BLaER1 treated with 17β-estradiol and CSF1 and Interleukin-3, amounts not matched to agents 10 nM and 100 nM (cell line): ENCODE measurements at regions not wholly inside any gene's neighbourhood (a gene's known extent, or its start where the extent isn't known, plus 50 kb on each side); places are given as distances from the start of the nearest gene placed in this dataset.

Experiments
- H3K27ac ChIP-seq, 11 experiments: shearing (Covaris generic); formaldehyde crosslinking; 2 replicates each; pipeline ENCODE4 v1.8.1; 2022
- H3K27me3 ChIP-seq, 11 experiments: shearing (Covaris generic); formaldehyde crosslinking; 2 replicates each; pipeline ENCODE4 v1.8.1; 2022
- H3K36me3 ChIP-seq, 11 experiments: shearing (Covaris generic); formaldehyde crosslinking; 2 replicates each; pipeline ENCODE4 v1.8.1; 2022
- H3K4me1 ChIP-seq, 10 experiments: shearing (Covaris generic); formaldehyde crosslinking; 2 replicates each; pipeline ENCODE4 v1.8.1; 2022
- H3K4me2 ChIP-seq, 11 experiments: shearing (Covaris generic); formaldehyde crosslinking; 2 replicates each; pipeline ENCODE4 v1.8.1; 2022
- H3K4me3 ChIP-seq, 10 experiments: shearing (Covaris generic); formaldehyde crosslinking; 2 replicates each; pipeline ENCODE4 v1.8.1; 2022
- H3K9ac ChIP-seq, 11 experiments: shearing (Covaris generic); formaldehyde crosslinking; 2 replicates each; pipeline ENCODE4 v1.8.1; 2022
- H3K9me3 ChIP-seq, 11 experiments: shearing (Covaris generic); formaldehyde crosslinking; replicated peaks in 1 of 11; 2 replicates each; pipeline ENCODE4 v1.8.1; 2022
- H4K20me1 ChIP-seq, 11 experiments: shearing (Covaris generic); formaldehyde crosslinking; 2 replicates each; pipeline ENCODE4 v1.8.1; 2022
- Cebpa-rat ChIP-seq, 11 experiments: shearing (Covaris generic); IDR thresholded peaks; 2 replicates each; pipeline ENCODE4 v1.8.1; 2022

- Histone ChIP-seq H3K27me3 (no peaks in the 10 kb centered on the region), H3K27ac (no peak overlapping the region), H3K4me2 (no peak overlapping the region), H3K9me3 (peaks cover 13 to 25% (median 19%) of the 10 kb centered on the region in 11 experiments), H3K36me3 (no peaks in the 10 kb centered on the region), H3K4me1 (peaks cover 0 to 3% (median under 1%) of the 10 kb centered on the region in 10 experiments; a peak in 8 of 20 replicates), H3K4me3 (no peak overlapping the region), H4K20me1 (no peaks in the 10 kb centered on the region), H3K9ac (no peak overlapping the region)
- no peak for TF ChIP-seq Cebpa-rat (IDR thresholded peaks at IDR 0.05)
Observed at GRCh38 chr4:155521382-155521781, 144.6 kb upstream of the MAP9 start.

- Histone ChIP-seq H3K9me3 (peaks cover 0 to 3% (median 0%) of the 10 kb centered on the region in 11 experiments; a peak in 7 of 22 replicates), H3K4me3 (no peak overlapping the region), H3K4me2 (peak overlapping the region in 1 of 11 experiments; percentile 2; a peak in 1 of 22 replicates), H3K27ac (no peak overlapping the region), H3K4me1 (peaks cover 0 to 24% (median 0%) of the 10 kb centered on the region in 10 experiments; a peak in 4 of 20 replicates), H3K9ac (no peak overlapping the region), H4K20me1 (no peaks in the 10 kb centered on the region), H3K36me3 (no peaks in the 10 kb centered on the region), H3K27me3 (no peaks in the 10 kb centered on the region)
- no peak for TF ChIP-seq Cebpa-rat (IDR thresholded peaks at IDR 0.05)
Observed at GRCh38 chr4:155515444-155516075, 138.8 kb upstream of the MAP9 start.

GRCh38 chr4:155514628-155515027 lies 137.9 kb upstream of the MAP9 start:
- Histone ChIP-seq H3K9ac (no peak overlapping the region), H3K36me3 (no peaks in the 10 kb centered on the region), H3K27ac (no peak overlapping the region), H3K4me3 (no peak overlapping the region), H3K4me1 (peaks cover 0 to 33% (median 0%) of the 10 kb centered on the region in 10 experiments; a peak in 6 of 20 replicates), H3K4me2 (peak overlapping the region in 2 of 11 experiments; percentile 2 to 22; a peak in 3 of 22 replicates), H3K27me3 (no peaks in the 10 kb centered on the region), H3K9me3 (no peaks in the 10 kb centered on the region), H4K20me1 (no peaks in the 10 kb centered on the region)
- no peak for TF ChIP-seq Cebpa-rat (IDR thresholded peaks at IDR 0.05)

- peaks cover 0 to 40% (median 0%) of the 10 kb centered on the region in 10 experiments; a peak in 6 of 20 replicates for H3K4me1 ChIP-seq
- no peaks in the 10 kb centered on the region for H3K36me3 ChIP-seq
- H3K27ac ChIP-seq: no peak overlapping the region
- H3K9me3 ChIP-seq: no peaks in the 10 kb centered on the region
- no peak for TF ChIP-seq Cebpa-rat (IDR thresholded peaks at IDR 0.05)
- no peaks in the 10 kb centered on the region for H3K27me3 ChIP-seq
- H3K4me2 ChIP-seq: no peak overlapping the region
- no peaks in the 10 kb centered on the region for H4K20me1 ChIP-seq
- no peak overlapping the region for H3K9ac ChIP-seq
- H3K4me3 ChIP-seq: no peak overlapping the region
Observed at GRCh38 chr4:155512817-155513216, 136.1 kb upstream of the MAP9 start.

GRCh38 chr4:155512046-155512445 lies 135.3 kb upstream of the MAP9 start:
- Histone ChIP-seq H3K36me3 (no peaks in the 10 kb centered on the region), H3K9me3 (no peaks in the 10 kb centered on the region), H3K4me3 (no peak overlapping the region), H3K9ac (no peak overlapping the region), H4K20me1 (no peaks in the 10 kb centered on the region), H3K4me2 (no peak overlapping the region), H3K27ac (no peak overlapping the region), H3K27me3 (no peaks in the 10 kb centered on the region), H3K4me1 (peaks cover 0 to 40% (median 0%) of the 10 kb centered on the region in 10 experiments; a peak in 6 of 20 replicates)
- no peak for TF ChIP-seq Cebpa-rat (IDR thresholded peaks at IDR 0.05)

GRCh38 chr4:155510771-155511170 lies 134.0 kb upstream of the MAP9 start:
- Histone ChIP-seq H3K9me3 (no peaks in the 10 kb centered on the region), H3K27ac (no peak overlapping the region), H3K9ac (no peak overlapping the region), H3K27me3 (no peaks in the 10 kb centered on the region), H4K20me1 (no peaks in the 10 kb centered on the region), H3K36me3 (no peaks in the 10 kb centered on the region), H3K4me2 (peak overlapping the region in 2 of 11 experiments; percentile 12 to 52; a peak in 3 of 22 replicates), H3K4me1 (peaks cover 0 to 40% (median 3%) of the 10 kb centered on the region in 10 experiments; a peak in 12 of 20 replicates), H3K4me3 (no peak overlapping the region)
- no peak for TF ChIP-seq Cebpa-rat (IDR thresholded peaks at IDR 0.05)

- H3K4me1 ChIP-seq: peaks cover 0 to 28% (median 9%) of the 10 kb centered on the region in 10 experiments; a peak in 13 of 20 replicates
- H3K36me3 ChIP-seq: no peaks in the 10 kb centered on the region
- TF ChIP-seq Cebpa-rat (IDR thresholded peaks at IDR 0.05): no peak
- H3K9me3 ChIP-seq: no peaks in the 10 kb centered on the region
- H4K20me1 ChIP-seq: no peaks in the 10 kb centered on the region
- H3K4me3 ChIP-seq: no peak overlapping the region
- H3K27me3 ChIP-seq: no peaks in the 10 kb centered on the region
- H3K27ac ChIP-seq: peak overlapping the region in 2 of 11 experiments; percentile 12 to 25; a peak in 3 of 22 replicates
- peak overlapping the region in 4 of 11 experiments; percentile 16 to 52 (median 34); a peak in 4 of 22 replicates for H3K4me2 ChIP-seq
- no peak overlapping the region for H3K9ac ChIP-seq
Observed at GRCh38 chr4:155509555-155509954, 132.8 kb upstream of the MAP9 start.

GRCh38 chr4:155506745-155507144 lies 130.0 kb upstream of the MAP9 start:
- no peak for TF ChIP-seq Cebpa-rat (IDR thresholded peaks at IDR 0.05)
- Histone ChIP-seq H3K4me3 (no peak overlapping the region), H3K27ac (no peak overlapping the region), H3K9ac (no peak overlapping the region), H3K36me3 (no peaks in the 10 kb centered on the region), H3K27me3 (no peaks in the 10 kb centered on the region), H3K4me1 (peaks cover 0 to 25% (median 9%) of the 10 kb centered on the region in 10 experiments; a peak in 13 of 20 replicates), H4K20me1 (no peaks in the 10 kb centered on the region), H3K4me2 (no peak overlapping the region), H3K9me3 (no peaks in the 10 kb centered on the region)

- H3K36me3 ChIP-seq: no peaks in the 10 kb centered on the region
- peaks cover 0 to 16% (median 9%) of the 10 kb centered on the region in 10 experiments; a peak in 13 of 20 replicates for H3K4me1 ChIP-seq
- H3K4me3 ChIP-seq: no peak overlapping the region
- no peaks in the 10 kb centered on the region for H4K20me1 ChIP-seq
- H3K9me3 ChIP-seq: no peaks in the 10 kb centered on the region
- H3K27ac ChIP-seq: no peak overlapping the region
- TF ChIP-seq Cebpa-rat (IDR thresholded peaks at IDR 0.05): no peak
- peak overlapping the region in 5 of 11 experiments; percentile 4 to 38 (median 5); a peak in 3 of 22 replicates for H3K4me2 ChIP-seq
- H3K9ac ChIP-seq: no peak overlapping the region
- H3K27me3 ChIP-seq: no peaks in the 10 kb centered on the region
Observed at GRCh38 chr4:155505321-155505720, 128.6 kb upstream of the MAP9 start.
